ENCODE measurements at regions not wholly inside any gene's neighbourhood (a gene's known extent, or its start where the extent isn't known, plus 50 kb on each side); places are given as distances from the start of the nearest gene placed in this dataset.

DNA sequence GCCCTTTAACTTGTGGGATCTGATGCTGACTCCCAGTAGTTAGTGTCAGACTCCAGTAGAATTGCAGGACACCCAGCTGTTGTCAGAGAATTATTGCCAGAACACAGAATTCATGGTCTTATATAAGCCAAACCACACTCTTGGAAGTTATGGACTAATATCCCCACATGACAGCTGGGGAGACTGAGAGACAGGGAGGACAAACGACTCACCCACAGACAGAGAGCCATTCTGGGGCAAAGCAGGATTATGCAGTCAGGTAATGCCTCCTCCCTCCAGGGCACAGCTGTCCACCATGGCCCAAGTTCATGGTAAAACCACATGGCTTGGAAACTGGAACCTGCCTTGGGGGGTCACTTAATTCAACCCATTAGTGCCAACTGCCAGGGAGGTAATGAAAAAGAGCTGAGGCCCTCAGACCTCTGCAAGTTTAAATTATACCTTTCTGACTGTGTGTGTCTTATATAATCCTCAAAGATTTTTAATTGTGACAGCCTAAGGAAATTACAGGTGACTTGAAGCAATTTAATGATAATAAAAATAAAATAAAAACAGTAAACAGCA lies 299.5 kb downstream of the BUD13 start:
- no peak for DNase-seq (ENCODE audit: low spot score)

DNA sequence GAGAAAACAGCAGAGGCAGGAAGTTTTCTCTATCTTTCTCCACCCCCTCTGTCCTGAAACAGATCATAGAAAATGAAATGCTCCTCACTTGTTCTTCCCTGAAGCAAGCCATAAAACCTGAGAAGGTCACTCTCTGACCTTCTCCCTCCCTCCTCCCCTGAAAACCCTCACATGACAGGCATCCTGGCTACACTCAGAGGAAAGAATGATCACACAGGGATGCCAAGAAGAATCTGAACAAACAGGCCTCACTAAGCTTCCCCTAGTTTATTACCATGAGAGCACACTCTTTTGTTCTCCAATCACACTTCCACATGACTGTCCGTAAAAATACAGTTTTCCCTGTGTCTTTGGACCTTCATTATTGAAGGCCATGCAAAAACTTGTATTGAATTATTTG lies 300.1 kb downstream of the BUD13 start:
- DNase-seq (ENCODE audit: low spot score): no peak

GRCh38 chr11:116471608-116472256 lies 301.1 kb downstream of the BUD13 start:
- no peak for DNase-seq (ENCODE audit: low spot score)

GRCh38 chr11:116468699-116469098 lies 304.1 kb downstream of the BUD13 start:
- no peak for DNase-seq (ENCODE audit: low spot score)

GRCh38 chr11:116467823-116468222 lies 305.0 kb downstream of the BUD13 start:
- DNase-seq (ENCODE audit: low spot score): no peak

- no peak for DNase-seq (ENCODE audit: low spot score)
Observed at GRCh38 chr11:116466801-116467200, 306.0 kb downstream of the BUD13 start.

DNA sequence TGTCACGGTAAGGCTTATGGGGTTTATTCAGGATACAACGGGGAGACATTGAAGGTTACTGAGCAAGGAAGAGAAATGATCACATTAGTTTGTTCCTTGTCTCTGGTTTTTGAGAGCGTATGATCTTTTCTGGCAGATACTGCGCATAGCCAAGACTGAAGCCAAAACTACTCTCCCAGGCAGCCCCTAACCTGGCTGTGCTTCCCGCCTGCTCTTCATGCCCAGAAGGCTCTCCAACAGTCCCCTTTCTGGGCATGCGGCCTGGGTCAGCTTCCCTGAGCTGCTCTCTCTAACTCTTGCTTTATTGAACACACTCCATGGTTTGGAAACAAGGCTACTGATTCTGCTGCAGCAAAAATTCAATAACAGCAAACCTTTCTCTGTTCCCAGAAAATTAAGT lies 306.6 kb downstream of the BUD13 start:
- DNase-seq (ENCODE audit: low spot score): no peak

DNA sequence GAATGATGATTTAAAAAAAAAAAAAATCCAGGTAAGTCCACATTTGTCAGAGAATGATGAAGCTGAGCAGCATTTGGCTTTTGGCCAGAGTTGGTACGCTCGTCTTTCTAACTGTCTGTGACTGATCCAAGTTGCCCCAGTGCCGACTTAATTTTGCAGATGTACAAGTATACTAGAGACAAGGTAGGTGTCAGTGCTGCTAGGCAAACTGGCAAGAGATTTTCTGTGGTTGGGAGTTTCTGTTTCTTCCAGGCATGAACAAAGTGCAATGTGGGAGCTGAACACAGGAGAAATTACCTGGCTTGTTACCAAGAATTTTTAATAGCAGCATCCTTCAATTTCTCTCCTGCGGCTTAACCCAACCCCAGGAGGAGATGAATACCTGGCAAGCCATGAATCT lies 307.7 kb downstream of the BUD13 start:
- DNase-seq (ENCODE audit: low spot score): no peak

DNA sequence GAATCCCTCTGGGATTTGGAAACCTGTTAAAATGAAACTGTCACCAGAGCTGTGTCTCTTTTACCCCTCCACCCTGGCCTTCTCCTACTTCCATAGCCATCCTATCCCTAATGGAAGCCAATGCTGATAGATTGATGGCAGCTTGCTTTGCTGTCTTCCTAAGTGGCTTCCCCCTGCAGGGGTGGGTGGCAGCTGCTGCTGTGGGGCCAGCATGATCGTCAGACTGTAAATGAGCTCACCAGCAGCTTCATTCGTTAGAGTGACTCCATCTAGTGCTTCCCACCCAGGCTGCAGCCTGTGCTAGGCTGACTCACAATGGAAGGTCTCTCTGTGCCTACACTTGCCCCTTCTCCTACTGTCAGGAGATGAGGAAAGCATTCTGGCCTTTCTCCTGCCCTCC lies 311.0 kb downstream of the BUD13 start:
- DNase-seq (ENCODE audit: low spot score): peak; percentile 59

DNA sequence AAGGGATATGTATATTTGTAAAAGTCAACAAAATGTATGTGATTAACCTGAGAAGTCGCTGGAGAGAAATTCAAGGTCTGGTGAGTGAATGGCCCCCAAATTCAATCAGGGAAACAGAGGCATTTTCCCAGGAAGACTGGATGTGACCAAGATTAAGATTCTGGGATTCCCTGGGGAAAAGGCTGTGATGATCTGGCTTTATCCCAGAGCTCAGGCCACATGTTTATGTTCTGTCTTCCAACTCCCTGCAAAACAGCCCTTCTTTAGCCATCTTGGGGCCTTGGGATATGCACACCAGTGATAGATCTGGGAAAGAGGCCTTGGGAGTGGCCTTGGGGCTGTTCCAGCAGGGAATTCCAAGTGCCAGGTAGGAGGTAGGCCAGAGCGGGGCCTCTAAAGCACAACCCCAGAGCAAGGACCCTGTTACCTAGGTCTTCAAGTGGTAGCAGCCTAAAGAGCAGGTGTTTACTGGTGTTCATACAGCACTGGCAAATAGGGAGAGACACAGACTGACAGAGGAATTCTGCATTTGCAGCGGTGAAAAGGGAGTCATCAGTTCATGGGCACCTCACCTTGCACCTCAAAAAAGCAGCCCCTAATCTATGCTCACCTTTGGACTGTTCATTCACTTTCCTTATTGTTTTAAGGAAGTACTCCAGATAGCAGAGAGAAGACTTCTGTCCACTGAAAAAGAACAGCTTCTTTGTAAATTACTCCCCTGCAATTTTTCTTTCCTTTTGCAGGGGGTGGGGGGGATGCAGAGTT lies 312.4 kb downstream of the BUD13 start:
- DNase-seq (ENCODE audit: low spot score): peak; percentile 64

- no peak for DNase-seq (ENCODE audit: low spot score)
Observed at GRCh38 chr11:116459185-116460045, 313.4 kb downstream of the BUD13 start.

GRCh38 chr11:116458546-116458945 lies 314.2 kb downstream of the BUD13 start:
- DNase-seq (ENCODE audit: low spot score): no peak

GRCh38 chr11:116457336-116458007 lies 315.3 kb downstream of the BUD13 start:
- DNase-seq (ENCODE audit: low spot score): peak; percentile 74

- DNase-seq (ENCODE audit: low spot score): peak; percentile 75
Observed at GRCh38 chr11:116454951-116455350, 317.8 kb downstream of the BUD13 start.

DNA sequence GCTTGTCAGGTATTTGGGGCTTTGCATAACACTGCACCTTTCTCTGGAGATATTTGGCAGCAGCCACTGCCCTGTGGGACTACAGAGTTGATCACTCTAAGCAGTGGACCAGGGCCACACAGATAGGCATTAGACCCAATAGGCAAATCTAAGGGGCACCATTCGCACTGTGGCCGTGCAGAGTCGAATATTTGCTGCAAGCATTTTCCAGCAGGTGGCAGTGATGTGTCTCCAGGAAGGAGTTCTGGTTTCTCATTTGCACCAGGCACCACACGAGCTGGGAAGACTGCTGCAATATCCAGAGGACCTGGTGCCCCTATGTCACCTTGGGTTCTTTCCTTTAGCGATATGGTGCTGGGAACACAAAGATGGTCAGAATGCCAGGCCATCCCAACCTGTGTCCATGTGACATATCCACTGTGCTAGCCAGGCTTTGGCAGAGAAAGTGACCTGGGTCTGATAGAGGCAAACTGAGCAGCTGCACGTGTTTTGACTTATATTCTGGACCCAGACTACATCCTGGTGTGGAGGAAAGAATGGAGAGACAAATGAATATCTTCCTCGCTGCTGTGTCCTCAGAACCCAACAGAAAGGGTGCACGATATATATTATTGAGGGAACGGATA lies 318.7 kb downstream of the BUD13 start:
- peak; percentile 71 for DNase-seq (ENCODE audit: low spot score)

- DNase-seq (ENCODE audit: low spot score): no peak
Observed at GRCh38 chr11:116452461-116452860, 320.3 kb downstream of the BUD13 start.

DNA sequence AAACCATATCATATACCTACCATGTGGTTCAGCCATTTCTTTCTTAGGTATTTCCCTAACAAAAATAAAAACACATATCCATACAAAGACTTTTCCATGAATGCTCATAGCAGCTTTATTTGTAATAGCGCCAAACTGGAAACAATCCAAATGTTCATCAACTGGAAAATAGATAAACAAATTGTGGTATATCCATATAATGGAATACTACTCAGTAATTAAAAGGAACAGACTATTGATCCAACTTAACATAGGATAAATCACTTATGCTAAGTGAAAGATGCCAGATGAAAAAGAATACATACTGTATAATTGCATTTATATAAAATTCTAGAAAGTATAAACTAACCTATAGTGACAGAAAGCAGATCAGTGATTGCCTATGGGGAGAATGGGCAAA lies 323.3 kb downstream of the BUD13 start:
- DNase-seq (ENCODE audit: low spot score): no peak

- DNase-seq (ENCODE audit: low spot score): no peak
Observed at GRCh38 chr11:116446048-116446941, 326.5 kb downstream of the BUD13 start.

GRCh38 chr11:116445108-116446047 lies 327.4 kb downstream of the BUD13 start:
- DNase-seq (ENCODE audit: low spot score): no peak
